PC-3 (cell line): ENCODE measurements at regions not wholly inside any gene's neighbourhood (a gene's known extent, or its start where the extent isn't known, plus 50 kb on each side); places are given as distances from the start of the nearest gene placed in this dataset.
"Not testable (repeated sequence)": the region's sequence is repeated elsewhere in the genome, so short reads cannot be mapped to it uniquely, and the experiment has no call there.

Experiments
- EZH2 ChIP-seq: fragments of 300-600 bp; sonication (generic); IDR thresholded peaks from one replicate; pipeline ENCODE4 v1.6.1; 2017; ENCODE audit warnings: antibody characterized with exemption, mild to moderate bottlenecking, low read length; ENCODE audit not compliant: unreplicated experiment
- EZH2phosphoT487 ChIP-seq: fragments of 300-600 bp; sonication (generic); IDR thresholded peaks from 2 replicates; pipeline ENCODE4 v1.6.1; 2018; ENCODE audit warnings: mild to moderate bottlenecking, antibody characterized with exemption, low read length, borderline replicate concordance
- TF ChIP-seq, protein P1 (sequence below): fragments of 300-600 bp; sonication (generic); conservative IDR thresholded peaks from 2 replicates; pipeline ENCODE4 v1.5.1; 2017; ENCODE audit warnings: antibody characterized with exemption, low read depth, mild to moderate bottlenecking, low read length

DNA sequence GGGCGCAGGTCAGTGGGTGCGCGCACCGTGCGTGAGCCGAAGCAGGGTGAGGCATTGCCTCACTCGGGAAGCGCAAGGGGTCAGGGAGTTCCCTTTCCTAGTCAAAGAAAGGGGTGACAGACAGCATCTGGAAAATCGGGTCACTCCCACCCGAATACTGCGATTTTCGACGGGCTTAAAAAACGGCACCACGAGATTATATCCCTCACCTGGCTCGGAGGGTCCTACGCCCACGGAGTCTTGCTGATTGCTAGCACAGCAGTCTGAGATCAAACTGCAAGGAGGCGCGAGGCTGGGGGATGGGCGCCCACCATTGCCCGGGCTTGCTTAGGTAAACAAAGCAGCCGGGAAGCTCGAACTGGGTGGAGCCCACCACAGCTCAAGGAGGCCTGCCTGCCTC, 70.8 kb upstream of the LRRTM4 start:
- TF ChIP-seq, protein P1, sequence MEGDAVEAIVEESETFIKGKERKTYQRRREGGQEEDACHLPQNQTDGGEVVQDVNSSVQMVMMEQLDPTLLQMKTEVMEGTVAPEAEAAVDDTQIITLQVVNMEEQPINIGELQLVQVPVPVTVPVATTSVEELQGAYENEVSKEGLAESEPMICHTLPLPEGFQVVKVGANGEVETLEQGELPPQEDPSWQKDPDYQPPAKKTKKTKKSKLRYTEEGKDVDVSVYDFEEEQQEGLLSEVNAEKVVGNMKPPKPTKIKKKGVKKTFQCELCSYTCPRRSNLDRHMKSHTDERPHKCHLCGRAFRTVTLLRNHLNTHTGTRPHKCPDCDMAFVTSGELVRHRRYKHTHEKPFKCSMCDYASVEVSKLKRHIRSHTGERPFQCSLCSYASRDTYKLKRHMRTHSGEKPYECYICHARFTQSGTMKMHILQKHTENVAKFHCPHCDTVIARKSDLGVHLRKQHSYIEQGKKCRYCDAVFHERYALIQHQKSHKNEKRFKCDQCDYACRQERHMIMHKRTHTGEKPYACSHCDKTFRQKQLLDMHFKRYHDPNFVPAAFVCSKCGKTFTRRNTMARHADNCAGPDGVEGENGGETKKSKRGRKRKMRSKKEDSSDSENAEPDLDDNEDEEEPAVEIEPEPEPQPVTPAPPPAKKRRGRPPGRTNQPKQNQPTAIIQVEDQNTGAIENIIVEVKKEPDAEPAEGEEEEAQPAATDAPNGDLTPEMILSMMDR = not testable (repeated sequence)
- not testable (repeated sequence) for TF ChIP-seq EZH2, EZH2phosphoT487
